Stimulated activated CD8-positive, alpha-beta memory T cell treated with anti-CD3 and anti-CD28 coated beads, Interleukin-4, amount 100 ng/mL, for 4 hours (primary cell): ENCODE measurements at regions not wholly inside any gene's neighbourhood (a gene's known extent, or its start where the extent isn't known, plus 50 kb on each side); places are given as distances from the start of the nearest gene placed in this dataset.
"Not testable (repeated sequence)": the region's sequence is repeated elsewhere in the genome, so short reads cannot be mapped to it uniquely, and the experiment has no call there.

Experiments used
- DNase-seq, 2 donors: peaks; one replicate each; pipeline ENCODE4 v3.0.0-alpha.2; 2020; ENCODE audit warnings: low read depth in 2 of 2, low spot score in 1 of 2

DNA sequence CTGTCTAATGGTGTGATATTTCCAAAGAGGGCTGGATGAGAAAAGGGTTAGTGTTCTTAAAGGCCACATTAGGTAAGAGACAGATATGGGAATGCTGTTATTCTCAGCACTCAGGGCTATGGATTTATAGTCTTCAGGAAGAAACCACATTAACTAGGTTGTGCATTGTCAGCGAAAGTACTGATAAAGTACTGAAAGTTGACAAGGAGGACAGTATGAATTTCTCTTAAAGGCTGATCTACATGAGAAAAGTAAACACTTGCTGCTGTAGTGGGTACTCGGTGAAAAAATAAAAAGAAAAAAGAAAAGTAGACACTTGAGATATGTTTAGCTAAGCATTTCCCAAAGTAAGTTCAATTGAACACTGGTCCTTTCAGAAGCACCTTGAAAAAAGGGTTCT lies 381.0 kb upstream of the RPS23 start:
- DNase-seq: no peak

DNA sequence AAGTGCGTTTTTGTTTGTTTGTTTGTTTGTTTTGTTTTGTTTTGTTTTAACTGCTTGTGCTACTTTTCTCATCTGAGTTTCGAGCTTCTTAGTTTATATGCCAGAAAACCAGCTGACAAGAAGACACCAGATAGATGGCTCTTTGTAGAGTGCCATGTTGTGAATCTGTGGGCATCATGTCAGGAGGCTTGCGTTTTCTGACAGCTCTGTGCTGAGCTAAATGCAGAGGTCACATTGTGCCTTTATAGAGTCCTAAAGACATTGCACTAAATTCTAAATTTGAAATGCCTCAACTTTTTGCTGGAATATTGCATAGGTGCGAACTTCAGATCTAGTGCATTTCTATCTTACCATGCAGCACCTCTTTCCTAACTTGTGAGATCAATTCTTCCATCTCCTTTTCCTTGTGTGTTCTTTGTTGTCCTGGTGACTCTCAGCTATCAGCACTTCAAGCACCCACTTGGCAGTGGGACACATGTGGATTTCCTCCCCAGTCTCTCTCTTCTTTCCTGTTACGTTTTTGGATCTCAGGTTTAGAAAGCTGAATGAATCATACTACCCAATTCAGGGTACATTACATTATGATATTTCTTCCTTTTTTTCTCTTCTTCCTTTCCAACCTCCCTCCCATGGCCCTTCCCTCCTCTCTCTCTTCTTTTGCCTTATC lies 379.0 kb upstream of the RPS23 start:
- no peak for DNase-seq

- DNase-seq: no peak
These were observed 378.2 kb upstream of the RPS23 start for GRCh38 chr5:82656341-82656761.

DNA sequence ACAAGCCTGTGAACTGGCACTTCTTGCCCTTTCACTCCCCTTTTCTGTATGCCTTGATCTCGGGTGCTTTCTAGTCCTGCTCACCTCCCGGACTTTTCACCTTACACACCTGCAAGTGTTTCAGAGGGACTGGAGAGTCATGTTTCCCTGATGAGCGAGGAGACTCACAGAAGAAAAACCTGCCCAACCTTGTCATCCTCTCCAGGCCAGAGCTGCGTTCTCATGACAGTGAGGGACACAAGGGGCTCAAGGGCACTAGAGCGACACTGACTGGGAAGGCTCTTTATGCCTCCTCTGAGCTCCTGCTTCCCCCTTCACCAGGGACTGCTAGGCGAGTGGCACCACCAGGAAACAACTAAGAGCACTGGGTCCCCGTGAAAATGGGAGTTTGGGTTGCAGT lies 376.9 kb upstream of the RPS23 start:
- DNase-seq: no peak

GRCh38 chr5:82649943-82650342 lies 371.8 kb upstream of the RPS23 start:
- DNase-seq: no peak

- no peak for DNase-seq
These were observed 366.6 kb upstream of the RPS23 start for GRCh38 chr5:82644766-82645165.

- DNase-seq: no peak
These were observed 366.1 kb upstream of the RPS23 start for GRCh38 chr5:82644229-82644628.

DNA sequence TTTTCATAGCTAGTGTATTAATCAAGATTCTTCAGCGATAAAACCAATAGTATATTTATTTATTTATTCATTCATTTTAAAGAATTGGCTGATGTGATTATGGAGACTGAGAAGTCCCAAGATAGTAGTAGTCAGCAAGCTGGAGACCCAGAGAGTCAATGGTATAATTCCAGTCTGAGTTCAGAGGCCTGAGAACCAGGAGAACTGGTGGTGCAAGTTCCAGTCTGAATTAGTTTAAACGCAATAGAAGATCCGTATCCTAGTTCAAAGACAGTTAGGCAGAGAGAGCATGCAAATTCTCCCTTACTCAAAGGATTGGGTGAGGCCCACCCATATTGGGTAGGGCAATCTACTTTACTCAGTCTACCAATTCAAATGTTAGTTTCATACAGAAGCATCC lies 364.2 kb upstream of the RPS23 start:
- DNase-seq: no peak

DNA sequence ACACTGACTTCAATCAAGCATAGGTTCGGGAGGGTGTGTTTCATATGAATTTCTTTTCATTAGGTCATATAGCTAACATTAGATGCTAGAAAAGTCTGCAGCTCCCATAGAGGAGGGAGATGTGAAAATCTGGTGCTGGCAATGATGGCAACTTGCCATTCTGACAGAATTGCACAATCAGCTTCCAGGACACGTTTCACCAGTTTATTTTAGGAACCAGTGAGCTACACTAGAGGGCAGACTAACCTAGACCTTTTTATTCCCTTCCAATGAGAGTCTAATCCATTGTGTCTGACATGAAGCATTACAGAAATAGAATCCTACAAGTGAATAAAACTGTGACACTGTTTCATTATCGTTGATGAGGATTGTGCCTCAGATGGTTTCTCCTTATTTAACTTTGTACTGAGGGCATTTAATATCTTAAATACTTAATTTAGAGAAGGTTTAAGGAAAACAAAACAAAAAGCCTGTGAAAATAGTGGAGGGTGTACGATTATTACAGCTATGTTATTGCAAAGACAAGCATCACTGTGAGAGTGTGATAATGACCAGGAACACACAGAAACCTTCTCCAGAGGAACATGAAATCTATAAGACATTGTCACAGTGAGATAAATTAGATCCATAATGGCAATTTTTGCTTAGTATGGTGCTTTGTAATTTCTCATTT lies 363.3 kb upstream of the RPS23 start:
- DNase-seq: no peak

DNA sequence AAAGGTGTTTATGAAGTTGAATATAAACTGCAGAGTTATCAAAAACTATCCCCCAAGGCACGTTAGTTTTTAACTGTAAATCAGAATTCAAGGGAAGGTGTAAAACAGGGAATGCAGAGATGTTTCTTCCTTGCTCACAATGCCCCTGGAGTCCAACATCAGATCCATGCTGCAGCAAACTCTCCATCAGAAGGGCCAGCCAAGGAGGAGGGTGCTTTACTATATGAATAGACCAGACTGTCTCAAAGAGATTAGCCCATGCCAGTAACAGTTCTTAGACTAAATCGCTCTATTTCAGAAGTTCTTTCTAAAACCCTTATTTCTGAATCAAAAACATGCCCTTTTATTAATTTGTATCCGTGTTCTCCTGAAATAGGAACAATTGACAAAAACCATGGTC lies 362.8 kb upstream of the RPS23 start:
- no peak for DNase-seq

- DNase-seq: no peak
These were observed 361.4 kb upstream of the RPS23 start for GRCh38 chr5:82639393-82640144.

DNA sequence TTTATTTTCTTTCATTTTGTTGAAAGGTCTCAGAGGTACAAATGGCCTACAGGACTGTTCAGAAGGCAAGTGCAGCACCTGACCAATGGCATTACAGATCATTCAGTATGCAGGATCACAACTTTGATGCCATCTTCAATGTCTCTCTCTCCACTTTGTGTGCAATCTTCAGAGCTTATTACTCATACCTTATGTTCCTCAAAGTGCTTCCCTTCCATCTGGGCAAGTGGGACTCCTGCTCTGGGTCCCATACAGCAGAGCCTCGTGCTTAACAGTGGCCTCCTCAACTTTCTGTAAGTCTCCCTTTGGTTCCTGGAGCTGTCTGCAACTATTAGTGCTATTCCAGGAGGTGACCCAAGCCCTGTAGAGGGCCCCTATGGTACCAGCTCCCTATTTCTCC lies 358.4 kb upstream of the RPS23 start:
- DNase-seq: no peak

DNA sequence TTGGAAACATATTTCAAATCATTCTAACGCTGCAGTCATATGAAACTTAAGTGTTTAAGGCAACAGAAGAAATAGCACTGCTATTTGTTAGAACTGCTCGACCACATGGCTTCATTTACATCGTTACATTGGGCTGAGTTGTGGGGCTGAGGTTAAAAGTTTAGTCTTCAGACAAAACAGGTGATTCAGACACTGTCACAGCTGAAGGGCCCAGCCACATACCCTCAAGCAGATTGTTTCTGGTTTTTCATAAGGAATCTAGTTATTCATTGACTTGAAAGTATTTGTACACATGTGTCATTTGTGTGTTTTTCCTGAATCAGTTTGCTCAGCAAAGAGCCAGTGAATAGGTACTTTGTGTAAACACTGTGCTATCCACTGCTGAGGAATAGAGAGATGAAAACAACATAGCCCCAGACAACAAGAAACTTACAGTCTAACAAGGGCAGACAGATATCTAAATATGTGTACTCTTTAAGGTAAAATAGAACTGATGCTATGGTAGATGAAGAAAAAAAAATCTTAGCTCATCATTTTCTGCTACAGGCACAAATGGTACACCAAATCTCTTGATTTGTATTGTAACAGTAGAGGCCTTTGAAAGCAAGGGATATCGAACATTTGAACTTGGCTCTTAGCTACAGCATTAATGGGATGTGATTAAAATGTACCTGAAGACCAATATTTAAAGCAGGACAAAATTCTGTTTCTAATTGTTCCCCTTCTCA lies 357.6 kb upstream of the RPS23 start:
- DNase-seq: no peak

GRCh38 chr5:82628364-82628910 lies 350.3 kb upstream of the RPS23 start:
- no peak for DNase-seq

DNA sequence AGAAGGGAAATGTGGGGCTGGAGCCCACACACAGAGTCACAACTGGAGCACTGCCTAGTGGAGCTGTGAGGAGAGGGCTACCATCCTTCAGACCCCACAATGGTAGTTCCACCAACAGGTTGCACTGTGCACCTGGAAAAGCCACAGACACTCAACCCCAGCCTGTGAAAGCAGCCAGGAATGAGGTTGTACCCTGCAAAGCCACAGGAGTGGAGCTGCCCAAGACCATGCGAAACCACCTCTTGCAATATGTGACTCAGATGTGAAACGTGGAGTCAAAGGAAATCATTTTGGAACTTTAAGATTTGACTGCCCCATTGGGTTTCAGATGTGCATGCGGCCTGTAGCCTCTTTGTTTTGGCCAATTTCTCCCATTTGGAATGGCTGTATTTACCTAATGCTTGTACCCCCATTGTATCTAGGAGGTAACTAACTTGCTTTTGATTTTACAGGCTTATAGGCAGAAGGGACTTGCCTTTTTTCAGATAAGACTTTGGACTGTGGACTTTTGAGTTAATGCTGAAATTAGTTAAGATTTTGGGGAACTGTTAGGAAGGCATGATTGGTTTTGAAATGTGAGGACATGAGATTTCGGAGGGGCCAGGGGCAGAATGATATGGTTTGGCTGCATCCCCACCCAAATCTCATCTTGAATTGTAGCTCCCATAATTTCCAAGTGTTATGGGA lies 348.9 kb upstream of the RPS23 start:
- not testable (repeated sequence) for DNase-seq

GRCh38 chr5:82626012-82626411 lies 347.9 kb upstream of the RPS23 start:
- not testable (repeated sequence) for DNase-seq

DNA sequence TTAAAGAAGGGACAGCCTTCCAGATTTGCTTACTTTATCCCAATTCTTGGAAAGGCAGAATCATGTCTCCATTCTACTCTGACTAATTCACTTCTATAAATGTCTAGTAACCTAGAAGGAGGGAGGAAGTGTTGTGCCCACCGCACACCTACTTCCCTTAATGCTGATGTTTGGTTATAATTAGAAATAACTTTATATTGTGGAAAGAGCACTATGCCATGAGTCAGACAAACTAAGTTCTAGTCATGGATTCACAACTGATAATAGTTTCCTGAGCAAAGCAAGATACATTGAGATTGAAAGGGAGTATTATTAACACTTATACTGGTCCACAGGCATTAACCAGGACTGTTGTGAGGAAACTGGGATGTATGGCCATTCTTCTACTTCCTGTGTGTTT lies 345.9 kb upstream of the RPS23 start:
- DNase-seq: no peak

- DNase-seq: no peak
These were observed 344.8 kb upstream of the RPS23 start for GRCh38 chr5:82622711-82623514.

DNA sequence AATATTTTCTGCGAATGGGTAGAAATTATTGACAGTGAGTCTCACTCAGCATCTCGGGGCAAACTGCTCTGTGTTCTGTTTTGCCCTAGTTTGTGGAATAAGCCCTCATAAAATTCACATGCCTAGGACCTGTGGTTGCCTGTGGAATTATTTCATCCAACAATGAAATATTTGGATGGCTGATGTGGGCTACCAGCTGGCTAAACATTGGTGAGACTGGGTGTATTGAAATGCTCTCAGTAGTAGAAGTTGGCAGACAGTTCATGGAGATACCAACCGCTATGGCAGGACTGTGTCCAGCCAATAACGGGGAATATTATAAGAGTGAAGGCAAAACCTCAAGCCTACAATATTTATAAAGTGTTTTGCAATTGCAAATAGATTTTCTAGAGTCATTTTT lies 344.1 kb upstream of the RPS23 start:
- no peak for DNase-seq
